Activated CD8-positive, alpha-beta memory T cell treated with anti-CD3 and anti-CD28 coated beads for 4 hours (primary cell): ENCODE measurements at regions not wholly inside any gene's neighbourhood (a gene's known extent, or its start where the extent isn't known, plus 50 kb on each side); places are given as distances from the start of the nearest gene placed in this dataset.
"Not testable (repeated sequence)": the region's sequence is repeated elsewhere in the genome, so short reads cannot be mapped to it uniquely, and the experiment has no call there.

ENCODE experiments used
- DNase-seq, 2 donors: peaks; one replicate each; pipeline ENCODE4 v3.0.0-alpha.2; 2020; ENCODE audit warnings: low read depth in 2 of 2

DNA sequence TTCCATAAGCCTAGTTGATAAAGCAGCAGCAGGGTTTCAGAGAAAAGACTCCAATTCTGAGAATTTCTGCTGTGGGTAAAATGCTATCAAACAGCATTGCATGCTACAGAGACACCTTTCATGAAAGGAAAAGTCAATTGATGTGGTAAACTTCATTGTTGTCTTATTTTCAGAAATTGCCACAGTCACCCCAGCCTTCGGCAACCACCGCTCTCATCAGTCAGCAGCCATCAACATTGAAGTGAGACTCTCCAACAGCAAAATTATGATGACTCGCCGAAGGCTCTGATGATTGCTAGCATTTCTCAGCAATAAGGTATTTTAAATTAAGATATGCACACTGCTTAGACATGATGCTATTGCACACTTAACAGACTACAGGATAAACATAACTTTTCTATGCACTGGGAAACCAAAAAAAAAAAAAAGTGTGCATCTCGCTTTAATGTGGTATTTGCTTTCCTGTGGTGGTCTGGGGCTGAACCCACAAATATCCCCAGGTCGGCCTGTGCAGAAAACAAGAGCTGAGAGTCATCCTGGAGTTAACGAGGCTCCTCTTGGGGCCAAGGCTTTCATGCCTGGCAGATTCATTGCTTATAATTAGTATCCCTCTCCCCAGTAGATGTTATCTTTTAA is 192.1 kb downstream of the CTTN start:
- no peak for DNase-seq

DNA sequence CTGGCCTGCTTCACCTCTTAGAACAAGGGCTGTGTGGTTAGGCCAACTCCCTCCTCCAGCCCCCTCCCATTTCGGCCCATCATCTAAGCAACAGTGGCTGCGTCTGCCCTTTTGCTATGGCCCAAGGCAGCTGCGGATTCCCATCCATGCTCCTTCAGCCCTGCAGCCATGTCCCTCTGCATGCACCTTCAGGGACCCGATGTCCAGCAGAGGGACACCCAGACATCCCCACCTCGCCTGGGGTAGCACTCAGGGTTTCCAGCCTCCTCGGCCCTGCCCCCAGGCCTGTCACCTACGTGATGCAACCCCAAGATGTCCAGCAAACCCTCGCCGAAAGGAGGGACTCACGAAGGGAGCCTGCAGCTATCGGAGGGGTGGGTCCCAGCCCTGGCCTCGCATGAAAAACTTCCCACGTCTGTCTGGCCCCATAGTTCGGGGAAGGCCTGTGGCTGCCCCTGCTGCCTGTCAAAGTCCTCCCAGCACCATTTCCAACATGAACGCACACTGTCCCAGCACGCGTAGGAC is 194.4 kb downstream of the CTTN start:
- no peak for DNase-seq

DNA sequence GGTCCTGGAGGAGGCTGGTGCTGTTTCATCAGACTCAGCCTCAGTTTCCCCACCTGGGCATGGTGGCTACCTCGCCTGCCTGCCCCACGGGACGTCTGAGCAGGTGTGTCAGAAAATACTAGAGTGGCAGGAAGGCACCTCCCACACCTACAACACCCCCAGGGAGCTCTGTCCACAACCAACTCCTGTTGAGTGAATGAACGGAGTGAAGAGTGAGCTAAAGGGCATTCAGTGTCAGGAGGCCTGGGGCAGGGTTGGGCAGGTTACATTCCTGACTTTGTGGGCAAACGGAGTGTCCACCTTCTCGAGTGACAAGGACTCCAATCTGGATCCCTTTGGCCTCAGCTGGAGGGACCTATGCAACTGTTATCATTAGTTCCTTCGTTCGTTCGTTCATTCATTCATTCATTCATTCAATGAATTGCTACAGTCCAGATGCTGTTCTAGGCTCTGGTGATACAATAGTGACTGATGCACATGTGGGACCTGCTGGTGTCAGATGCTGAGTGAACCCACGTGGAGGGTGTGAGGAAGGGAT is 195.2 kb downstream of the CTTN start:
- DNase-seq = no peak

DNA sequence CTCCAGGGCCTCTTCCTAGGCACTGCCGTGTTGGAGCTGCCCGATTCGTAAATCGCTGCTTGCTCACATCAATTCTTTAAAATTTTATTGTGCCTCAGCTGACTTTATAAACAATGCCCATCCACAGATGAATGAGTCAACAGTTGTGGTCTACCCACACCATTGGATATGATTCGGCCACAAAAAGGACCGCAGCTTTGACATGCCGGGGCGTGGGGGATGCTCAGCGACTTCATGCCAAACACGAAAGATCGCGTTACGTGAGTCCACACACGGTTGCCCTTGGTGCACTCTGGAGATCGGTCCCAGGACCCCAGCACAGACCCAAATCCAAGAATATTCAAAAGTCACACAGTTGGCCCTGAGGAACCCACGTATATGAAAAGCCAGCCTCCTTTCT is 195.7 kb downstream of the CTTN start:
- DNase-seq = no peak

DNA sequence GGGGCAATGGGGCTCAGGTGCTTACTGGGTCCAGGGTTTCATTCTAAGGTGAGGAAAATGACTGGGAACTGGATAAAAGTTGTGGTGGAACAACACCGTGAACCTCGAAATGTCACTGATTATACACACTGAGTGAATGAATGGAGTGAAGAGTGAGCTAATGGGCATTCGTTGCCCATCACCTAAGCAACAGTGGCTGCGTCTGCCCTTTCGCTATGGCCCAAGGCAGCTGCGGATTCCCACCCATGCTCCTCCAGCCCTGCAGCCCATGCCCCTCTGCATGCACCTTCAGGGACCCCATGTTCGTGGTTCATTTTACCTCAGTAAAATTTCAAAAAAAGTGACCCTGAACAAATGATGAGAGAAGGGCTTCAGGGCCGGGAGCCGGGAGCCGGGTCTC is 196.3 kb downstream of the CTTN start:
- no peak for DNase-seq

DNA sequence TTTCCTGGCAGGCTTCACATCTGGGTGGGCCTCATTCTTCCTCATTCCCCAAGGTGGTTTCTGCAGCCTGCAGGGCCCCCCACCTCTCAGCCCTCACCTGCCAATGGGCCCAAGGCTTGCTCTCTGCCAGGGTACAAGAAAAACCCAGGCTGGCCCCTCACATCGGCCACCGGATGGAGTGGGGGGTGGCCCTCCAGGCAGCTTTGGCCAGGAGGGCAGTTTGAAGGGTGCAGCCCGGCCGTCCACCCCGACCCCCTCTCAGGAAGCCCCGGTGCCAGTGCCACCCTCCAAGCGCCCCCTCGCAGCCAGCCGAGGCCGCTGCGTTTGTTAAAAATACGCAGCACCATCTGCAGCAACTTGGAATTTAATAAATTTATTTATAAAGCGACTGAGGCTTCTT is 196.7 kb downstream of the CTTN start:
- DNase-seq = no peak

DNA sequence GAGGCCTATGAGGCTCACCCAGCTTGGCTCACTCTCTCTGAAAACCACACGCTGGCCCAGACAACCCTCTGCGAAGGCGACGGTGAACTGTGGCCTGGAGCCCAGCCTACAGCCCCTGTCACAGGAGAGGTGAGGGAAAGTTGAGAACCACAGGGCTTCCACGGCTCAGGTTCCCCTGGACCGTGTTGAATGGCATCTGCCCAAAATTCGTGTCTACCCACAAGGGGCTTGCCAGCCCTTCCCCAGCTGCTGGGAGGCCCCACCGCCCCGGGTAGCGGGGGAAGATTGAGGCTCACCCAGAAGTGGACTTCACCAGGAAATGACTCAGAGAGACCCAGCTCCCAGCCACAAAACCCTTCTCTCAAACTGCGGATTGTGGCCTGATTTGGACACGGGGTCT is 197.1 kb downstream of the CTTN start:
- DNase-seq = no peak

DNA sequence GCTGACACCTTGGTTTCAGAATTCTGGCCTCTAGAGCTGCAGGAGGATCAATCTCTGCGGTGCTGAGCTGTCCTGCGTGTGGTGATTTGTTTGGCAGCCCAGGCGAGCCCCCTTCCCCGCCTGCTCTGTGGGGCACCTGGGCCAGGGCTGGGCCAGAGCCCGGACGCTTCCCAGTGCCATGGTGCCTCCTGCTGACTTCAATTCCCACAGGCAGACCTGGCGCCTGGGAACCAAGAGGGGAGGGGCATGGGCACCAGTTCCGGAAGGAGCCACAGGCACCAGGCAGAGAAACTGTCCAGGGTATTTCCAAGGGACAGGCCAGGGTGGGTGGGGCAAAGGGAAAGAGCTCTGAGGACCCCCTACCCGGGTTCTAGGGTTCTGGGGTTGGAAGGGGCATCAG is 197.8 kb downstream of the CTTN start:
- no peak for DNase-seq

DNA sequence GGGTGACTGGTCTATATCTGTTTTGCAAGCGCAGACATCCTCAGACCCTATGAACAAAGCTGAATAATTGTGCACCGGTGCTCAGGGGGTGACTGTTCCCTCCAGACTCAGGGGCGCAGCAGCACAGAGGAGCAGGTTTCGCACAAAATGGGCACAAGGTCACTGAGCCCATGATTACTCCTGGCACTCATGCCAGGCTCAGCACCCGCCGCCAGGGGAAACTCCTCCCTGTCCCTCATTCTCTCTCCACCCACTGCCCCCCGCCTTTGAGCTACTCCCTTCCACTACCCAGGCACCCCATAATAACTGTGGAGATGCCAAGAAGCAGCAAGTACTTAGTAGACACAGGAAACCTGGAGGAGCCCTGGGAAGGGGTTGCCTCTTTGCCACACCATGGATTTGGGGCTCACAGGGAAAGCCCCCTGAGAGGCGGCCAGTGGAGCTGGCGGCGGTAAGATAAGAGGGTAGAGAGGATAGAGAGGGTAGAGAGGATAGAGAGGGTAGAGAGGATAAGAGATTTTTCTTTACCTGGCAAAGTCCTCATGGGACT is 198.8 kb downstream of the CTTN start:
- DNase-seq = no peak

DNA sequence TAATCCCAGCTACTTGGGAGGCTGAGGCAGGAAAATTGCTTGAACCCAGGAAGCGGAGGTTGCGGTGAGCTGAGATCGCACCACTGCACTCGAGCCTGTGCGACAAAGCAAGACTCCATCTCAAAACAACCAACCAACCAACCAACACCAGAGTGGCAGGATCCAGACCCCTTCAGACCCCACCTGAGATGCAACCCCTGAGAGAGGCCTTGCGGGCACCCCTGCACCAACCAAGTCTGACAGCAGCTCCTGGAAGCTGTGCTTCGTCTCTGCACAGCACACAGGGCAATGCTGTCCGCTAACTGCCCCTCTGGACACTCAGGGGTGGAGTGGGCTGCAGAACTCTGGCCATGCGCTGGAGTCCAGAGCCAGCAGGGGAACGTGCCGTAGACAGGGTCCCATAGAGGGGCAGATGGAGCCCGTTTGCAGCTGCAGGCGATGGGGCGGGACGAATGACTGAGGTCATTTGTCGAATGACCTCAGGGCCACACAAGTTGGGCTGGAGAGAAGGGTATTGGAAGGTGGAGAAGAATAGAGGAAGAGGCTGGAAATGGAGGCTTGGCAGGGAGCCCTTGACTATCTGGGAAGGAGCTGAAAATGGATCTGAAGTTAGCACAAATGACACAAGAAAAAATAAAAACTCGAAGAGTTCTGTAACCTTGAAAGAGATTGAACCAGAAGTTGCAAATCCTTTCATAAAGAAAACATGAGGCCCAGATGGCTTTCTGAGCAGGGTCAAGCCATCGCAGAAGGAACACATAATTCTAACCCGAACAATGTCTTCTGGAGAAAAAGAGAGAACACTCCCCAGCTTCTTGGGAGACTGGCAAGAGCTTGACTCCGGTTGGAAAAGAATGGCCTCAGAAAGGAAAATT is 199.7 kb downstream of the CTTN start:
- DNase-seq = no peak

DNA sequence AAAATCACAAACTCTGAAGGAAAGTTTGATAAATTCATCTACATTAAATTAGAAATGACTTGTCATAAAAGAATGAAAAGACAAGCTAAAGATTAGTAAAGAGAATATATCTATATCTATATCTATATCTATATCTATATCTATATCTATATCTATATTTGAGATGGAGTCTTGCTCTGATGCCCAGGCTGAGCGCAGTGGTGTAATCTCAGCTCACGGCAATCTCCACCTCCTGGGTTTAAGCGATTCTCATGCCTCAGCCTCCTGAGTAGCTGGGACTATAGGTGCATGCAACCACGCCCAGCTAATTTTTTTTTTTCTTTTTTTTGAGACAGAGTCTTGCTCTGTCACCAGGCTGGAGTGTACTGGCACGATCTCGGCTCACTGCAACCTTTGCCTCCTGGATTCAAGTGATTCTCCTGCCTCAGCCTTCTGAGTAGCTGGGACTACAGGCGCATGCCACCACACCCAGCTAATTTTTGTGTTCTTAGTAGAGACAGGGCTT is 202.6 kb downstream of the CTTN start:
- DNase-seq = not testable (repeated sequence)

DNA sequence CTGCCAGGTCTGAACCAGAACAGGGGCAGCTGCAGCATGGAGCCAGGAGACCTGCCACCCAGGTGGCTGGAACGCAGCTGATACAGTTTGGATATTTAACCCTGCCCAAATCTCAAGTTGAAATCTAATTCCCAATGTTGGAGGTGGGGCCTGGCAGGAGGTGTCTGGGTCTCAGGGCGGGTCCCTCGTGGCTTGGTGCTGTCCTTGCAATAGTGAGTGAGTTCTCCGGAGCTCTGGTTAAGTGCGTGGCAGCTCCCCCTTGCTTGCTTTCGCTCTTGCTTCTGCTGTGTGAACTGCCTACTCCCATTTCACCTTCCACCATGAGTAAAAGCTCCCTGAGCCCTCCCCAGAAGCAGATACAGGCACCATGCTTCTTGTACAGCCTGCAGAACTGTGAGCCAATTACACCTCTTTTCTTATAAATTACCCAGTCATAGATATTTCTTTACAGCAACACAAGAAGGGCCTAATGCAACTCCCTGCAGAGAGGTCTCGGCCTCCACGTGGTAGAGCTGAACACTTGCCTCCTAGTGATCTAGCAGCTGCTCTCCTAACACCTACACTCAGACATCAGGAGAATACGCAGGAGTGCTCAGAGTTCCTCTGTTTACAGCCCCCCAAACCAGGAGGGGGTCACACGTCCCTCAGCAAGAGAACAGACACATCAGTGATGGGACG is 203.7 kb downstream of the CTTN start:
- no peak for DNase-seq

DNA sequence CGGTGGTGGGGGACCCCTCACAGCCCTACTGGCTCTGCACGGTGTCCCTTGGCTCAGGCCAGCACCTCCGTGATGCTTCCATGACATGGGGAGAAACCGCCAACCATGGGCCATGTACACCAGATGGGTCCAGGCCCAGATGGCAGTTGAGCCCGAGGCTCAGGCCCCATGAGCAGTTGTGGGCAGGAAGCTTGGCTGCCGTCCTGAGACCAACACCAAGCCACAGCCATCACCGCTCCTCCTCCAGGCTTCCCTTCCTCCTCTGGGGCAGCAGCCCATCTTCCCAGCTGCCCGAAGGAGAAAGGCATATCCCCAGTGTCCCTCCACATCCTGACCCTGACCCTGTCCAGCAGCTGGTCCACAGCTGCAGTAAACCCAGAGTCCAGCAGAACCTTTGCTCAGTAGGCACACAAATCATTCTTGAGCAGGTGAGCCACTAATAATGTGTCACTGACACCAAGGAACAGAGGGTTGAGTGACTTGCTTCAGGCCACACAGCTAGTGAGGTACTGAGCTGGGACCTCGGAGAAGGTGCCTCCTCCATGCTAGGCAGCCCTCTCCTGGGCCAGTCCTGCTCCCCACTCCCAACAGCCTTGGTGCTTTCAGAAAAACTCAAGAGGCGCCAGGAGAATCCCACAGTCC is 204.9 kb downstream of the CTTN start:
- DNase-seq = no peak

DNA sequence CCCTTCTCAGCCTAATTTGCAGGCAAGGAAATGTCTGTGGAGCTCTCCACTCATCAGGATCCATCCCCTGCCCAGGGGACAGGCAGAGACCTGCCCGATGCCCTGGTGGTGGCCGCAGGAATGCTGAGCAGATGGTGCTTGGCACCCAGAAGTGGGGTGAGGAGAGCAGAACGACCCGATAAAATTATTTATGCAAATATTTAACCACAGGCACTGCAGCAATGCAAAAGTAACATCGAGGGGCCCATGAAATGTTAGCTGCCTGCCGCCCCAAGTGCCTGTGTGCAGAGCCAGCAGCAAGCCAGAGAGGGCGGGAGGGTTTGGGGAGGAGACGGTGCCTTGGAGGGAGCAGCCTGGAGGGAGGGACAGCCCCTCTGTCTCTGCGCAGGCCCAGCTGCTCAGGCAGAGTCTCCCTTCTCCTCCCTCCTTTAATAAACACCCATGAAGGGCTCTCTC is 205.5 kb downstream of the CTTN start:
- no peak for DNase-seq

DNA sequence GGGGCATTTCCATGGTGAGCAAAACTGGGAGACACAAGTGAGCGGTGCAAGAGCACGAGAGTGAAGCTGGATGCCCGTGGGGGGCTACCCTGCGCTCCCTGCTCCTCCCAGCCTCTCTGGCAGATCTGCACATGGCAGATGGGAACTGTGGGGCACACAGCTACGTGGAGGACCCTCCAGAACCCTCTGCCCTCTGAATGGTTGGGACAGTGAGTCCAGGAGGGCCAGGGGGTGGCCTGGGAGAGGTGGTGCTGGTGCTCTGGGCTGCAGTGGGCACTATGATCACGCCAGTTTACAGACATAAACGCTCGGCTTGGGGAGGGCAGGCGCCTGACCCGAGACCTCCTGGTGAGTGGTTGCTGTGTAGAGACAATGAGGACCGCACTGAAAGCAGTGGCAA is 205.9 kb downstream of the CTTN start:
- no peak for DNase-seq

DNA sequence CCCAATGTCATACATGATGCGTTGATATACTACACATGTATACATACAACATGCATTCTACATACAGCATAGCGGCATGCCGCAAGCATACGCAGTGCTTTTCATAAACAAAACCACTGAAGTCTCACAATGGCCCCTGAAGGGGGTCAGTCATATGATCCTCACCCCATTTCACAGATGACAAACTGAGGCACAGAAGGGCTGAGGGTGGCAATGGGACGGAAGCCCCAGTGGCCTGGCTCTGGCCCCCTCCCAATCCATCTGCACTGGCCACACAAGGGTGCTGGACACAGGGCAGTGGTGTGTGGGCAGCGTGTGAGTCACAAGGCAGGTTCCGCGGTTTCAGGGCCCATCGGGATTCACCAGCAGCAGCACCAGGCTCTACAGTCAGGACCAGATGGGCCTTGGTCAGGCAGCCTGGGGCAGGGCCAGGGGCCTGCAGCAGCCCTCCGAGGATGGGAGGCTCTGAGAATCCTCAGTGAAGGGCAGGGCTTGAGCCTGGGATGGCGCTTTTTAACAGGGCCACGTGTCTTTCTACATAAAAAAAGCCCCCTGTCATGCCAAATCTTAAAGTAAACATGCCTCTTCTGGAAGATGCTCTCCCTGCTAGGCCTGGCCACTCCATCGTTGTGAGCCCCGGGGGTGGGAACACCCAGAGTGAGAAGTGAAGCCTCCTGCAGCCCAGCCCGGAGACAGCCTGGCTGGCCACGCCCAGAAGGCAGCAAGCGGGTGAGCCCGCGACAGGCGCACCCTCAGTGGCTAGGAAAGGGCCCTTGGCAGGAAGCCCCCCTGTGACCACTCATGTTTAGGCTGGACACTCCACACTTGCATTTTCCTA is 206.5 kb downstream of the CTTN start:
- no peak for DNase-seq

DNA sequence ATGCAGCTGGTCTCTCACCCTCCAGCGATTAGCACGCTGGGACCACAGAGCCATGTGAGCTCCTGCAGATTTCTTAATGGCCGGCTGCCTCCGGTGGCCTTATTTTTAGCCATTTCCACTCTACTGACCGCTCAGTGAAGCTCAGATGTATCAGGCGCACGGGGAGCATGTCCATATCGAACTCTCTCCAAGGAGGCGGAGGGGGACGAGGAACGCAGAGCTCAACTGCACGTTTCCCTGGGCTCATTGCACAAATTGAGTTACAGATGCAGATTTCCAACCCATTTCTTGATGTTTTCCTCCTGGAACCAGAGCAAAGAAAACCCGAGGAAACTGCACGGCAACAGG is 207.1 kb downstream of the CTTN start:
- no peak for DNase-seq

DNA sequence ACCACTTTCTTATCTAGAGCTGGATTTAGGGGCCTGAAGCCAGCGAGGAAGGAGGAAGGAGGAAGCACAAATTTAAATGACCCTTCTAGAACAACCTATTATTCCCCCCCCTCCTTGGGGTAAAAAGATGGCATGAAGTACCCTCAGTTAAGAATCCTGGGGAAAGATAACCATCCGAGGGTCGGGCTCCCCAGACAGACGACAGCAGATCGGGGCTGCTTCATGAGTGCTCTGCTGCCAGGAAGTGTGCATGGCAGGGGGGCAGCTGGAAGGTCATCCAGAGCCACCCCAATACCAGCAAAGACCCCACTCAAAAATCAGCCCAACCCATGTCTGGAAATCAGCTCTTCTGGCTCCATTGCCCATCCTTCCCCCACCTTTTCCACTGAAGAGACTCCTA is 207.5 kb downstream of the CTTN start:
- DNase-seq = no peak

DNA sequence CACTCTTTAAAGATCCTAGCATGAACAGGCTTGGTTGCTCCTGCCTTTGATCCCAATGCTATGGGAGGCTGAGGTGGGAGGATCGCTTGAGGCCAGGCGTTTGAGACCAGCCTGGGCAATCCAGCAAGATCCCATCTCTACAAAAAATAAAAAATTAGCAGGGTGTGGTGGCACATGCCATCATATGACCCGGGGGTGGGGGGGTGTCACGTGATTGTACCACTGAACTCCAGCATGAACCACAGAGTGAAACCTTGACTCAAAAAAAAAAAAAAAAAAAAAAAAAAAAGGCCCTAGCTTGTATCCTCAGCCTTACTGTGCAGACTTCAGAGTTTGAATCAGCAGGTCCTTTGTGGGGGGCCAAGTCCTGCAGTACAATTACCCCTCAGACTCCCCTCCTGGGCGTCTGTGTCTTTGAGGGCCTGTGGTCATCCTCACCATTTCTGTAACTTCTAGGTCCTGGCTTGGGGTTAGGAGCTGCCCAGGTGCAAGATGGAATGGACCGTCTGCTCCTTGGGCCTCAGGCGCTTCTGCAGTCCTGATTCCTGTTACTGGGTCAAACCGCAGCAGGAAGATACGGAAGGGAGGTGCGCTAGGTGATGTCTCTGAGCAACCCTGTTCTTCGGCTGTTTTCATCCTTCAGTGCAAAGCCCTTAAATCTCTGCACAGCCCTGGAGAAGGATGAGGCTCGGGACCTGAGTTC is 208.1 kb downstream of the CTTN start:
- no peak for DNase-seq

DNA sequence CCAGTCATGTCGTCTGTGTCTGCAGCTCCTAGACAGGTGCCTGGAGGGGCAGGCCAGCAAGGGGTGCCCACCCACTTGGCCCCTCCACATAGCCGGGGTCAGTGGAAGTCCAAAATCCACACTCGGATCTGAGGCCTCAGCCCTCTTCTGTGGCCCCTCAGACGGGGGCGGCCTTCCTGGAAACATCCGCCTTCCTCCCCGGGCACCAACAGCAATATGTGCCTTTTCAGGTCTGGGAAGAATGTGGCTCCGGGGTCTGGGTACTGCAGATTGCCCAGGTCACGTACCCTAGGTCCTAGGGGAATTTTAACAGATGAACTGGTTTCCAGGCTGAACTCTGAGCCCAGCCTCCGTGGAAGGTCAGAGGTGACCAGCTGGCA is 208.6 kb downstream of the CTTN start:
- no peak for DNase-seq
